SU-DHL-6 (cell line): ENCODE measurements at regions not wholly inside any gene's neighbourhood (a gene's known extent, or its start where the extent isn't known, plus 50 kb on each side); places are given as distances from the start of the nearest gene placed in this dataset.

ENCODE experiments used
- CTCF ChIP-seq: fragments of 200-600 bp; sonication (generic); IDR thresholded peaks from one replicate; pipeline ENCODE4 v1.5.1; 2017; ENCODE audit warnings: antibody characterized with exemption, mild to moderate bottlenecking, low read length, moderate library complexity; ENCODE audit not compliant: insufficient read depth, poor library complexity, severe bottlenecking
- EZH2phosphoT487 ChIP-seq: fragments of 200-600 bp; sonication (generic), shearing (Covaris generic); conservative IDR thresholded peaks from 2 replicates; pipeline ENCODE4 v1.6.1; 2018; ENCODE audit warnings: mild to moderate bottlenecking, antibody characterized with exemption, low read length, moderate library complexity, mixed read lengths

GRCh38 chr10:45199205-45199740 lies 116.1 kb downstream of the OR13A1 start:
- TF ChIP-seq EZH2phosphoT487 (no peak), CTCF (no peak)
